WTC11 (cell line): ENCODE measurements at regions not wholly inside any gene's neighbourhood (a gene's known extent, or its start where the extent isn't known, plus 50 kb on each side); places are given as distances from the start of the nearest gene placed in this dataset.

Experiments
- ATAC-seq: fragments of 200-7000 bp; cut with Tn5 transposase; 2 replicates; pipeline ENCODE4 v1.10.0; 2021; ENCODE audit warnings: mild to moderate bottlenecking, moderate library complexity
- CTCF ChIA-PET: fragments of 300-600 bp; sonication (Branson Sonifier 250); formaldehyde crosslinking; loops from one replicate; lab custom pipeline; 2021; ENCODE audit warnings: antibody characterized with exemption; lab: Charles Lee
- POLR2A ChIA-PET: fragments of 350-600 bp; sonication (Branson Sonifier 250); formaldehyde crosslinking; loops from one replicate; lab custom pipeline; 2021; ENCODE audit warnings: antibody characterized with exemption; lab: Charles Lee
- DNase-seq: peaks from one replicate; pipeline ENCODE4 v3.0.0; 2021; ENCODE audit warnings: low spot score
- H3K27ac Mint-ChIP-seq: 2 replicates; pipeline ENCODE4 v1.8.0; 2021; ENCODE audit warnings: mixed read lengths
- H3K27me3 Mint-ChIP-seq: 2 replicates; pipeline ENCODE4 v1.8.0; 2021; ENCODE audit warnings: low read depth, mild to moderate bottlenecking, moderate library complexity, mixed read lengths
- H3K36me3 Mint-ChIP-seq: 2 replicates; pipeline ENCODE4 v1.8.0; 2021; ENCODE audit warnings: mixed read lengths
- H3K4me1 Mint-ChIP-seq: 2 replicates; pipeline ENCODE4 v1.8.0; 2022; ENCODE audit warnings: mixed read lengths
- H3K4me3 Mint-ChIP-seq: 2 replicates; pipeline ENCODE4 v1.8.0; 2021; ENCODE audit warnings: mild to moderate bottlenecking, moderate library complexity, mixed read lengths
- H3K9me3 Mint-ChIP-seq: 2 replicates; pipeline ENCODE4 v1.8.0; 2021; ENCODE audit warnings: mixed read lengths
- AR ChIP-seq: fragments of 250-450 bp; sonication (Bioruptor Pico); IDR thresholded peaks from 2 replicates; pipeline ENCODE4 v1.9.0; 2021; ENCODE audit warnings: mild to moderate bottlenecking
- ATF1 ChIP-seq: sonication (generic); formaldehyde crosslinking; IDR thresholded peaks from 2 replicates; pipeline ENCODE4 v1.8.1; 2023; ENCODE audit warnings: mild to moderate bottlenecking, moderate library complexity, missing genetic modification reagents
- ATF6 ChIP-seq: sonication (generic); formaldehyde crosslinking; IDR thresholded peaks from 2 replicates; pipeline ENCODE4 v1.8.1; 2023; ENCODE audit warnings: mild to moderate bottlenecking, missing genetic modification reagents
- CREM ChIP-seq: sonication (generic); formaldehyde crosslinking; IDR thresholded peaks from 2 replicates; pipeline ENCODE4 v1.8.1; 2022; ENCODE audit warnings: mild to moderate bottlenecking, missing genetic modification reagents, moderate library complexity
- E2F1 ChIP-seq: sonication (generic); formaldehyde crosslinking; IDR thresholded peaks from 2 replicates; pipeline ENCODE4 v1.8.0; 2022; ENCODE audit warnings: mild to moderate bottlenecking, missing genetic modification reagents
- ETV6 ChIP-seq: sonication (generic); formaldehyde crosslinking; IDR thresholded peaks from 2 replicates; pipeline ENCODE4 v1.8.1; 2022; ENCODE audit warnings: mild to moderate bottlenecking, missing genetic modification reagents
- IRF2 ChIP-seq: sonication (generic); formaldehyde crosslinking; IDR thresholded peaks from 2 replicates; pipeline ENCODE4 v1.8.0; 2022; ENCODE audit warnings: low read depth, missing genetic modification reagents, borderline replicate concordance
- MXD4 ChIP-seq: fragments of 250-450 bp; sonication (Bioruptor Pico); IDR thresholded peaks from 2 replicates; pipeline ENCODE4 v1.8.0; 2021; ENCODE audit warnings: mild to moderate bottlenecking, moderate library complexity, borderline replicate concordance
- PREB ChIP-seq: sonication (generic); formaldehyde crosslinking; IDR thresholded peaks from 2 replicates; pipeline ENCODE4 v1.8.1; 2022; ENCODE audit warnings: mild to moderate bottlenecking, missing genetic modification reagents, moderate library complexity, borderline replicate concordance
- TEAD1 ChIP-seq: sonication (generic); formaldehyde crosslinking; IDR thresholded peaks from 2 replicates; pipeline ENCODE4 v1.8.0; 2022; ENCODE audit warnings: mild to moderate bottlenecking, missing genetic modification reagents
- ZNF512 ChIP-seq: sonication (generic); formaldehyde crosslinking; IDR thresholded peaks from 2 replicates; pipeline ENCODE4 v1.8.1; 2022; ENCODE audit warnings: missing genetic modification reagents, borderline replicate concordance
- ZSCAN18 ChIP-seq: fragments of 250-450 bp; sonication (Bioruptor Pico); IDR thresholded peaks from 2 replicates; pipeline ENCODE4 v2.1.2; 2022; ENCODE audit warnings: mild to moderate bottlenecking, moderate library complexity
- TF ChIP-seq, protein P1 (sequence below): sonication (generic); formaldehyde crosslinking; IDR thresholded peaks from 2 replicates; pipeline ENCODE4 v1.8.0; 2023; ENCODE audit warnings: missing genetic modification reagents, mild to moderate bottlenecking, borderline replicate concordance
- TF ChIP-seq, protein P2 (sequence below): sonication (generic); formaldehyde crosslinking; IDR thresholded peaks from 2 replicates; pipeline ENCODE4 v1.8.0; 2022; ENCODE audit warnings: mild to moderate bottlenecking, missing genetic modification reagents
- TF ChIP-seq, protein P3 (sequence below): fragments of 250-450 bp; sonication (Bioruptor Pico); conservative IDR thresholded peaks from 2 replicates; pipeline ENCODE4 v1.9.0; 2021; ENCODE audit warnings: mild to moderate bottlenecking

GRCh38 chr2:70036290-70036689 is 51.0 kb upstream of the PCBP1 start:
- Mint-ChIP-seq H3K9me3 (no peaks in the 10 kb centered on the region), H3K4me3 (no peak overlapping the region), H3K27ac (no peak overlapping the region), H3K36me3 (no peaks in the 10 kb centered on the region; the same call in 1 of the 2 replicates), H3K4me1 (peaks cover 7% of the 10 kb centered on the region)
- DNase-seq = no peak
- no peak for ATAC-seq
- CTCF ChIA-PET = interaction anchor here (2.1 kb wide), 1 partner anchor 35 kb away, joined by 5 read pairs; no protein-coding TSS in a partner anchor
- POLR2A ChIA-PET = no interaction called here
- TF ChIP-seq, protein P1, sequence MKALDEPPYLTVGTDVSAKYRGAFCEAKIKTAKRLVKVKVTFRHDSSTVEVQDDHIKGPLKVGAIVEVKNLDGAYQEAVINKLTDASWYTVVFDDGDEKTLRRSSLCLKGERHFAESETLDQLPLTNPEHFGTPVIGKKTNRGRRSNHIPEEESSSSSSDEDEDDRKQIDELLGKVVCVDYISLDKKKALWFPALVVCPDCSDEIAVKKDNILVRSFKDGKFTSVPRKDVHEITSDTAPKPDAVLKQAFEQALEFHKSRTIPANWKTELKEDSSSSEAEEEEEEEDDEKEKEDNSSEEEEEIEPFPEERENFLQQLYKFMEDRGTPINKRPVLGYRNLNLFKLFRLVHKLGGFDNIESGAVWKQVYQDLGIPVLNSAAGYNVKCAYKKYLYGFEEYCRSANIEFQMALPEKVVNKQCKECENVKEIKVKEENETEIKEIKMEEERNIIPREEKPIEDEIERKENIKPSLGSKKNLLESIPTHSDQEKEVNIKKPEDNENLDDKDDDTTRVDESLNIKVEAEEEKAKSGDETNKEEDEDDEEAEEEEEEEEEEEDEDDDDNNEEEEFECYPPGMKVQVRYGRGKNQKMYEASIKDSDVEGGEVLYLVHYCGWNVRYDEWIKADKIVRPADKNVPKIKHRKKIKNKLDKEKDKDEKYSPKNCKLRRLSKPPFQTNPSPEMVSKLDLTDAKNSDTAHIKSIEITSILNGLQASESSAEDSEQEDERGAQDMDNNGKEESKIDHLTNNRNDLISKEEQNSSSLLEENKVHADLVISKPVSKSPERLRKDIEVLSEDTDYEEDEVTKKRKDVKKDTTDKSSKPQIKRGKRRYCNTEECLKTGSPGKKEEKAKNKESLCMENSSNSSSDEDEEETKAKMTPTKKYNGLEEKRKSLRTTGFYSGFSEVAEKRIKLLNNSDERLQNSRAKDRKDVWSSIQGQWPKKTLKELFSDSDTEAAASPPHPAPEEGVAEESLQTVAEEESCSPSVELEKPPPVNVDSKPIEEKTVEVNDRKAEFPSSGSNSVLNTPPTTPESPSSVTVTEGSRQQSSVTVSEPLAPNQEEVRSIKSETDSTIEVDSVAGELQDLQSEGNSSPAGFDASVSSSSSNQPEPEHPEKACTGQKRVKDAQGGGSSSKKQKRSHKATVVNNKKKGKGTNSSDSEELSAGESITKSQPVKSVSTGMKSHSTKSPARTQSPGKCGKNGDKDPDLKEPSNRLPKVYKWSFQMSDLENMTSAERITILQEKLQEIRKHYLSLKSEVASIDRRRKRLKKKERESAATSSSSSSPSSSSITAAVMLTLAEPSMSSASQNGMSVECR (CRISPR knock-in tag) = no peak
- TF ChIP-seq IRF2 (no peak), ATF1 (no peak), ETV6 (CRISPR knock-in tag) (no peak), AR (CRISPR knock-in tag) (no peak), CREM (CRISPR knock-in tag) (no peak), ATF6 (CRISPR knock-in tag) (no peak)
- TF ChIP-seq, all 79 proteins: peak for 0
- no peaks in the 10 kb centered on the region for H3K27me3 Mint-ChIP-seq

DNA sequence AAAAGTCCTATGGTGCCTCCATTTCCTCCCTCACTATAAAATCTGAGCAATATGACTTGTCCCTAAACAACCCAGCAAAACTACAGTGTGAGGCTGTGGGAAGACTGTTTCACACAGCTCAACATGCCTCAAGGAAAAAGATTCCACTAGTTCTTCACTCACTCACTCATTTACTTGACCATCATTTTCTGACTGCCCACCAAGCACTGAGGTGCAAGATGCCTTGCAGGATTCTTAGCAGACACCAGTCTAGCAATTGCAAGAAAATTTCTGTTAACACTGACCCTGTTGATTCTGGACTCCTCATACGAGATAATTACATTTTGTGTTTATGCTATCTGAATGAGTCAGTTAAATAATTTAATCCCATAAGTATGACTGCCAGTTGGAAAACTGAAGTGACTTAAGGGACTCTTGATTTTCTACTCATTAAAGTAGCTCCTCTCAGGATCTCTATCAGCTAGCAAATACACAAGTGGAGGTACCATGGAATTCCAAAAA is 51.9 kb upstream of the PCBP1 start:
- peaks cover 10% of the 10 kb centered on the region for H3K4me1 Mint-ChIP-seq
- ChIA-PET POLR2A (no interaction called here), CTCF (interaction anchor here (2.1 kb wide), 1 partner anchor 36 kb away, joined by 5 read pairs; no protein-coding TSS in a partner anchor)
- TF ChIP-seq E2F1 (CRISPR knock-in tag) (no peak), ZSCAN18 (no peak), TEAD1 (CRISPR knock-in tag) (no peak), ZNF512 (CRISPR knock-in tag) (no peak), MXD4 (CRISPR knock-in tag) (no peak), PREB (CRISPR knock-in tag) (no peak)
- TF ChIP-seq, protein P2, sequence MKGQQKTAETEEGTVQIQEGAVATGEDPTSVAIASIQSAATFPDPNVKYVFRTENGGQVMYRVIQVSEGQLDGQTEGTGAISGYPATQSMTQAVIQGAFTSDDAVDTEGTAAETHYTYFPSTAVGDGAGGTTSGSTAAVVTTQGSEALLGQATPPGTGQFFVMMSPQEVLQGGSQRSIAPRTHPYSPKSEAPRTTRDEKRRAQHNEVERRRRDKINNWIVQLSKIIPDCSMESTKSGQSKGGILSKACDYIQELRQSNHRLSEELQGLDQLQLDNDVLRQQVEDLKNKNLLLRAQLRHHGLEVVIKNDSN = no peak
- TF ChIP-seq, protein P3, sequence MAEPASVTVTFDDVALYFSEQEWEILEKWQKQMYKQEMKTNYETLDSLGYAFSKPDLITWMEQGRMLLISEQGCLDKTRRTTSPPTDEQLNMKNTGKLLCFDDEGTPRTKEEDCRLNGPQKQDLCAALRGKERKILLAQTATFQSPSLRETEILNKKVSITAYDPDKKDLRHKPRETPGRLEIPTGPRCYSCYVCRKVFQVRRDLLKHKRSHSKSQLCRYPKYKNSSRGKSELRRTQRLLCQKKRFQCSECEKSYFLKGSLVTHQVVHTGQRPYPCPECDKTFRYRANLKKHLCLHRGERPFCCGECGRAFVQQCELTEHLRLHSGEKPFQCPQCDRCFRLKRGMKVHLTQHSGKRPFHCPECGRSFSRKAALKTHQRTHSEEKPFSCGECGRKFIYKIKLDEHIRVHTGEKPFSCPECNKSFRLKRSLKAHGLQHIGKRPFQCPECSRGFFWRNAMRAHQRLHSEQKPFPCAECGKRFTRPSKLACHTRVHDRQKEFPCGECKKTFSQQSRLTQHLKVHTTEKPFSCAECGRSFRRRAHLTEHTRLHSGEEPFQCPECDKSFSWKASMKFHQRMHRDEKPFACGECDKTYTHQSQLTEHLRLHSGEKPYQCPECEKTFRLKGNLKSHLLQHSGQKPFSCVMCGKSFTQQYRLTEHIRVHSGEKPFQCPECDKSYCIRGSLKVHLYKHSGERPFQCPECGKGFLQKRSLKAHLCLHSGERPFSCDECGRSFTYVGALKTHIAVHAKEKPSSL (CRISPR knock-in tag) = no peak

More for the DNA sequence above, 51.9 kb upstream of the PCBP1 start:
- DNase-seq = no peak
- H3K4me3 Mint-ChIP-seq = no peak overlapping the region
- no peaks in the 10 kb centered on the region for H3K9me3 Mint-ChIP-seq
- no peaks in the 10 kb centered on the region for H3K27me3 Mint-ChIP-seq
- peak overlapping the region; percentile 11; the same call in 1 of the 2 replicates for H3K27ac Mint-ChIP-seq
- no peaks in the 10 kb centered on the region; the same call in none of the 2 replicates for H3K36me3 Mint-ChIP-seq
- no peak for ATAC-seq
